ENCODE measurements at regions not wholly inside any gene's neighbourhood (a gene's known extent, or its start where the extent isn't known, plus 50 kb on each side); places are given as distances from the start of the nearest gene placed in this dataset.

- no peak for DNase-seq
- no peak for ATAC-seq
- Histone ChIP-seq H3K27ac (no peak overlapping the region), H3K9me3 (no peaks in the 10 kb centered on the region), H3K4me1 (no peaks in the 10 kb centered on the region), H3K4me3 (no peak overlapping the region), H3K27me3 (ENCODE audit: low read depth) (no peaks in the 10 kb centered on the region), H3K36me3 (no peaks in the 10 kb centered on the region)
- intact Hi-C loops (cut with DNase I), result no loop called here
- TF ChIP-seq, protein P1, sequence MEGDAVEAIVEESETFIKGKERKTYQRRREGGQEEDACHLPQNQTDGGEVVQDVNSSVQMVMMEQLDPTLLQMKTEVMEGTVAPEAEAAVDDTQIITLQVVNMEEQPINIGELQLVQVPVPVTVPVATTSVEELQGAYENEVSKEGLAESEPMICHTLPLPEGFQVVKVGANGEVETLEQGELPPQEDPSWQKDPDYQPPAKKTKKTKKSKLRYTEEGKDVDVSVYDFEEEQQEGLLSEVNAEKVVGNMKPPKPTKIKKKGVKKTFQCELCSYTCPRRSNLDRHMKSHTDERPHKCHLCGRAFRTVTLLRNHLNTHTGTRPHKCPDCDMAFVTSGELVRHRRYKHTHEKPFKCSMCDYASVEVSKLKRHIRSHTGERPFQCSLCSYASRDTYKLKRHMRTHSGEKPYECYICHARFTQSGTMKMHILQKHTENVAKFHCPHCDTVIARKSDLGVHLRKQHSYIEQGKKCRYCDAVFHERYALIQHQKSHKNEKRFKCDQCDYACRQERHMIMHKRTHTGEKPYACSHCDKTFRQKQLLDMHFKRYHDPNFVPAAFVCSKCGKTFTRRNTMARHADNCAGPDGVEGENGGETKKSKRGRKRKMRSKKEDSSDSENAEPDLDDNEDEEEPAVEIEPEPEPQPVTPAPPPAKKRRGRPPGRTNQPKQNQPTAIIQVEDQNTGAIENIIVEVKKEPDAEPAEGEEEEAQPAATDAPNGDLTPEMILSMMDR (IDR thresholded peaks at IDR 0.05), result no peak
Measured at GRCh38 chr1:221309723-221310122, 430.5 kb downstream of the HLX start.

DNA sequence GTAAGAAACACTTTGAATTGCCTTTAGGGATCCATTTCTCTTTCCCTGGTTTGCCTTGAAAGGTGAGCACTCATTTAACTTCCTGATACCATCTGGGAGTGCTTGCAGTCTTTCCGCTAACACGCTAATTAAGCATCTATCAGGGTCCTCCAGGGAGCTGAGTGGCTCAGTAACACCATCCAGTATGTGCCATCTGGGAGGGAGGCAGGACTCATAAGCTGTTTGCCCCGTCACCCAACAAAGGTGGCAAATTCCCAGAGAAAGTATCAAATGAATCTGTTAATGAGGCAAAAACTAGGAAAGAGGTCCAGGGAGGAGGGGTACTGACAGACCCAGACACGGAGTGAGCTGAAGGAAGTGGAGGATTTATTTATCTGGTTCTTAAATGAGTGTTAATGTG is 430.9 kb downstream of the HLX start:
- Histone ChIP-seq H3K9me3 (no peaks in the 10 kb centered on the region), H3K4me3 (no peak overlapping the region), H3K27me3 (ENCODE audit: low read depth) (no peaks in the 10 kb centered on the region), H3K27ac (no peak overlapping the region), H3K36me3 (no peaks in the 10 kb centered on the region), H3K4me1 (no peaks in the 10 kb centered on the region)
- ATAC-seq, result no peak
- intact Hi-C loops (cut with DNase I), result no loop called here
- no peak for DNase-seq
- TF ChIP-seq, protein P1 (IDR thresholded peaks at IDR 0.05), result no peak

DNA sequence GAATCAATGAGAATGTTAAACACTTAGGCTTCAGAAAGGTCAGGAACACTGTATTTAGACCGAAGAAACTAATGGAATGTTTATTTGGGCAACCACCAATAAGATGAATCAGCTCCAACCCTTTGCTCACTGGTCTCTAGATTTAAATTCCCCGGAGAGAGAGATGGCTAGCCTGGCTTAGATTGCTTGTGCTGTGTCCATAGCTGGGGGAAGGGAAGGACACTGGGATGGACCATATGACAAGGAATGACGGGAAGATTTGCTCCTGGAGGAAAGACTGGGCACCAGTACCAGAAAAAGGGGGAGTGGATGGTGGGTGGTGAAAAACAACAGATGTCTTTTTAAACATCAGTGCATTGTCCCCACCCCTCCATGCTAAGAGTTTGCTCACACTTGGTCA is 426.6 kb downstream of the DUSP10 start:
- Histone ChIP-seq H3K9me3 (no peaks in the 10 kb centered on the region), H3K27me3 (ENCODE audit: low read depth) (no peaks in the 10 kb centered on the region), H3K4me3 (no peak overlapping the region), H3K27ac (no peak overlapping the region), H3K36me3 (no peaks in the 10 kb centered on the region), H3K4me1 (no peaks in the 10 kb centered on the region)
- intact Hi-C loops (cut with DNase I), result no loop called here
- TF ChIP-seq, protein P1 (IDR thresholded peaks at IDR 0.05), result no peak
- peak in 1 of 2 donors; percentile 41 for ATAC-seq
- no peak for DNase-seq

DNA sequence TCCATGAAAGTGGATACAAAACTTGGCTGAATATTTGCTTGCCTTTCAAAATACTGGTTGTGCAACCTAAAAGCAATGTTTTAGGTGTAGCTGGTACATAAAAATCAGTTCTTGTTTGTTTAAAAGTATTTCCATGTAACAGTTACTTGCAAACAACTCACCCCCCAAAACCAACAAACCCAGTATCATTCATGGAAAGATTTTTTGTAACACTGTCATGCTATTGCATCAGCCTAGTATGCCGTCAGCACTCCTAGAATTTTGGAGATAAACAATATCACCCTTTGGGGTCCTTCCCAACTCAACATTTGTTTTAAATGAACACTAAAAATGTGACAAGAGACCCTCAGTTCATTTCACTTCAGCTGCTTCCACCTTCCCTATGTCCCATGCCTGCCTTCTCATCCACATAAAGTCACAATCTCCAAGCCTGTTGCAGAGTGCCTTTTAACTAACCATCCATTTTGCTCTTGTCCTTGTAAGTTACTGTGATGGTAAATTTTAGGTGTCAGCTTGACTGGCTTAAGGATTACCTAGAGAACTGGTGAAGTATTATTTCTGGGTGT is 425.3 kb downstream of the DUSP10 start:
- no peak overlapping the region for H3K27ac ChIP-seq
- H3K4me3 ChIP-seq, result no peak overlapping the region
- TF ChIP-seq, protein P1 (IDR thresholded peaks at IDR 0.05), result no peak
- H3K9me3 ChIP-seq, result no peaks in the 10 kb centered on the region
- no peaks in the 10 kb centered on the region for H3K4me1 ChIP-seq
- H3K27me3 ChIP-seq (ENCODE audit: low read depth), result no peaks in the 10 kb centered on the region
- DNase-seq (no peak), ATAC-seq (no peak)
- intact Hi-C loops (cut with DNase I), result no loop called here
- no peaks in the 10 kb centered on the region for H3K36me3 ChIP-seq

- H3K4me1 ChIP-seq, result no peaks in the 10 kb centered on the region
- intact Hi-C loops (cut with DNase I), result no loop called here
- TF ChIP-seq, protein P1 (IDR thresholded peaks at IDR 0.05), result no peak
- H3K27ac ChIP-seq, result no peak overlapping the region
- H3K9me3 ChIP-seq, result no peaks in the 10 kb centered on the region
- ATAC-seq, result no peak
- no peaks in the 10 kb centered on the region for H3K36me3 ChIP-seq
- no peaks in the 10 kb centered on the region for H3K27me3 ChIP-seq (ENCODE audit: low read depth)
- DNase-seq, result no peak
- H3K4me3 ChIP-seq, result no peak overlapping the region
Measured at GRCh38 chr1:221317537-221317936, 424.4 kb downstream of the DUSP10 start.

DNA sequence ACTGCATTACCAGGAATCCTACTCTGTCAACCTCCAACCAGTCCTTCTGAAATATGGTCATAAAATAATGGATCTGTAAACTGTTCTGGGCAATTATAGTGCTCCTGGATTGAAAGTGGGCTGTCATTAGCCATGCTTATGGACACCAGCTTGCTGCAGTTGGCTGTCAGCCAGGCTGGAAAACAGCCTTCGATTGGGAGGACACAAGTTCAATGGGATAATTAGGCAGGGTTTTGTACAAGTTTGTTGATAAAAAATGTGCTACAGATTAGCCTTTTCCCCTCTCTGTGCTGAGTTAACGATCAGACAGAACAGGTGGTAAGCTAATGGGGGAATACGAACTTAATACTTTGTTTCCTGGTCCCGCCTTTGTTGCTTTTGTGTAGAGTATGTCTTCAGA is 413.9 kb downstream of the DUSP10 start:
- Histone ChIP-seq H3K27me3 (ENCODE audit: low read depth) (no peaks in the 10 kb centered on the region), H3K9me3 (peaks cover 13% of the 10 kb centered on the region), H3K4me3 (no peak overlapping the region), H3K4me1 (peaks cover under 1% of the 10 kb centered on the region), H3K27ac (no peak overlapping the region), H3K36me3 (no peaks in the 10 kb centered on the region)
- DNase-seq (no peak), ATAC-seq (no peak)
- intact Hi-C loops (cut with DNase I), result no loop called here
- TF ChIP-seq, protein P1 (IDR thresholded peaks at IDR 0.05), result no peak
